Esophagus (tissue), 2 donors: ENCODE measurements at regions not wholly inside any gene's neighbourhood (a gene's known extent, or its start where the extent isn't known, plus 50 kb on each side); places are given as distances from the start of the nearest gene placed in this dataset.

Source experiments
- H3K27ac ChIP-seq, 2 donors: one replicate each; pipeline ENCODE4 v1.5.1; 2013; ENCODE audit warnings: low read depth in 2 of 2, mild to moderate bottlenecking in 2 of 2, inconsistent platforms in 1 of 2, low read length in 1 of 2, moderate library complexity in 1 of 2
- H3K27me3 ChIP-seq, 2 donors: one replicate each; pipeline ENCODE4 v1.6.1; 2013; ENCODE audit warnings: low read length in 2 of 2, control low read depth in 1 of 2, mild to moderate bottlenecking in 1 of 2; ENCODE audit not compliant: insufficient read depth in 2 of 2, control insufficient read depth in 1 of 2
- H3K36me3 ChIP-seq, 2 donors: one replicate each; pipeline ENCODE4 v1.6.1; 2013; ENCODE audit warnings: low read length in 1 of 2; ENCODE audit not compliant: control insufficient read depth in 2 of 2, insufficient read depth in 2 of 2
- H3K4me1 ChIP-seq, 2 donors: one replicate each; pipeline ENCODE4 v1.6.1; 2013; ENCODE audit warnings: low read length in 1 of 2; ENCODE audit not compliant: control insufficient read depth in 2 of 2, insufficient read depth in 2 of 2
- H3K4me3 ChIP-seq, 2 donors: one replicate each; pipeline ENCODE4 v1.5.1; 2013; ENCODE audit warnings: low read length in 2 of 2, mild to moderate bottlenecking in 2 of 2, low read depth in 1 of 2, moderate library complexity in 1 of 2
- H3K9me3 ChIP-seq, 2 donors: one replicate each; pipeline ENCODE4 v1.6.1; 2013; ENCODE audit warnings: mild to moderate bottlenecking in 2 of 2, low read depth in 1 of 2, low read length in 1 of 2, moderate library complexity in 1 of 2; ENCODE audit not compliant: control insufficient read depth in 2 of 2, insufficient read depth in 1 of 2
- WGBS, 2 donors: extraction: QIAGEN DNeasy Blood & Tissue Kit; methylation state at CpG; one replicate each; pipeline ENCODE4 v1.1.7; 2013; 5-methylcytosine and 5-hydroxymethylcytosine counted together
- donor health status: healthy with polysubstance abuse.
- donor health status: Bipolar disorder and iron deficiency.

DNA sequence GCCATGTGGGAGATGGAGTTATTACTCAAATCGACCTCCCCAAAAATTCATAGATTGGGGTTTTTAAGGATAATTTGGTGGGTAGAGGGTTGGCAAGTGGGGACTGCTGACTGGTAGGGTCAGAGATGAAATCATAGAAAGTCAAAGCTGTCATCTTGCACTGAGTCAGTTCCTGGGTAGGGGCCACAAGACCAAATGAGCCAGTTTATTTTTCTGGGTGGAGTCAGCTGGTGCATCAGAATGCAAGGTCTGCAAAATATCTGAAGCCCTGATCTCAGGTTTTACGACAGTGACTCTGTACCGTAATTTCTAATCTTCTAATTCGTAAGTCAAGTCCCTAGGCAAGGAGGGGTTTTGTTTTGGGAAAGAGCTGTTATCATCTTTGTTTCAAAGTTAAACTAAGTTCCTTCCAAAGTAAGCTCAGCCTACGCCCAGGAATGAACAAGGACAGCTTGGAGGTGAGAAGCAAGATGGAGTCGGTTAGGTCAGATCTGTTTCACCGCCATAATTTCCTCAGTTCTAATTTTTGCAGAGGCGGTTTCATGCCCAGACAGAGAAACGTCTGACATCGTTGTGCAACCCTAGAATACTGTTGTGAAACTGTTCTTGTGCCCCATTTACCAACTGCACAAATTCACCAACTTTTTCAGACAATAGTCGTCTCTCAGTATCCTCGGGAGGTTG lies 104.5 kb upstream of the SFSWAP start:
- H3K27ac ChIP-seq: no peak overlapping the region
- no peaks in the 10 kb centered on the region for H3K27me3 ChIP-seq
- H3K4me3 ChIP-seq: no peak overlapping the region
- no peaks in the 10 kb centered on the region for H3K36me3 ChIP-seq
- WGBS, 2 donors: 75 to 81% methylated on average over 12 of the region's 12 CpGs
- no peaks in the 10 kb centered on the region for H3K4me1 ChIP-seq
- no peaks in the 10 kb centered on the region for H3K9me3 ChIP-seq

DNA sequence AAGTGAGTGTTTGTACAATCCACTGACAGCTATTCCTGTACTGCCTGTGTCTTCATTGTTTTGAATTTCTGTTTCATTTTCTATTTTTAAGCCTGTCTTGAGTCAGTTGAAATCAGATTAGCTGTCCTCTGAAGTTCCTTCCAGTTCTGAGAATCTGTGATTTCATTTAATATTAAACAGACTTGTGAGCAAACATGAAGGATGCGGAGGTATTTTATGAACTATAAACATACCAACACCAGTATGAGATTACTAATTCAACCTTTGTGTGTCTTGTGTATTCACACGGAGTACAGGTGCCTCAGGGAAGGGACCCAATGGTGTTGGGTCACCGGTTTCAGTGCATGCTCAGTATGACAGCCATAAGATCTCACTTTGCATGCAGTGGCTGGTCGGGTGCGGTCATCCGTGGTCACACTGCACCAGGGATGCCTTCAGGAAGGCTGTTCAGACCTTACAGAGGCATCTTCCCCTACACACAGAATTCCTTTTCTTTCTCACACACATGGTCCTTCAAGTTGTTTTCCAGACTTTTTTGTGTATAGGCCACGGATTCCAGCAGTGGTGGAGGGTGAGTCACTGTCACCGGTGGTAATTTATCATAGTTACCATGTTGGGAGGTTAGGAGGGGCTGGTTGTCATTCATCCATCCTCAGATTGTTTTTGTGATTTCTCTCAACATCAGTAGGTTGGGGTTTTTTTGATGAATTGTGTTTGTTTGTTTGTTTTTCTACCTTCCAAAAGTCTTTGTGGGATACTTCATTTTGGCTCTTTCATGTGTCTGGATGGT lies 103.0 kb upstream of the SFSWAP start:
- H3K4me3 ChIP-seq: no peak overlapping the region
- H3K36me3 ChIP-seq: no peaks in the 10 kb centered on the region
- no peak overlapping the region for H3K27ac ChIP-seq
- no peaks in the 10 kb centered on the region for H3K4me1 ChIP-seq
- 61 to 67% methylated on average over 8 of the region's 8 CpGs for WGBS, 2 donors
- no peaks in the 10 kb centered on the region for H3K27me3 ChIP-seq
- no peaks in the 10 kb centered on the region for H3K9me3 ChIP-seq

DNA sequence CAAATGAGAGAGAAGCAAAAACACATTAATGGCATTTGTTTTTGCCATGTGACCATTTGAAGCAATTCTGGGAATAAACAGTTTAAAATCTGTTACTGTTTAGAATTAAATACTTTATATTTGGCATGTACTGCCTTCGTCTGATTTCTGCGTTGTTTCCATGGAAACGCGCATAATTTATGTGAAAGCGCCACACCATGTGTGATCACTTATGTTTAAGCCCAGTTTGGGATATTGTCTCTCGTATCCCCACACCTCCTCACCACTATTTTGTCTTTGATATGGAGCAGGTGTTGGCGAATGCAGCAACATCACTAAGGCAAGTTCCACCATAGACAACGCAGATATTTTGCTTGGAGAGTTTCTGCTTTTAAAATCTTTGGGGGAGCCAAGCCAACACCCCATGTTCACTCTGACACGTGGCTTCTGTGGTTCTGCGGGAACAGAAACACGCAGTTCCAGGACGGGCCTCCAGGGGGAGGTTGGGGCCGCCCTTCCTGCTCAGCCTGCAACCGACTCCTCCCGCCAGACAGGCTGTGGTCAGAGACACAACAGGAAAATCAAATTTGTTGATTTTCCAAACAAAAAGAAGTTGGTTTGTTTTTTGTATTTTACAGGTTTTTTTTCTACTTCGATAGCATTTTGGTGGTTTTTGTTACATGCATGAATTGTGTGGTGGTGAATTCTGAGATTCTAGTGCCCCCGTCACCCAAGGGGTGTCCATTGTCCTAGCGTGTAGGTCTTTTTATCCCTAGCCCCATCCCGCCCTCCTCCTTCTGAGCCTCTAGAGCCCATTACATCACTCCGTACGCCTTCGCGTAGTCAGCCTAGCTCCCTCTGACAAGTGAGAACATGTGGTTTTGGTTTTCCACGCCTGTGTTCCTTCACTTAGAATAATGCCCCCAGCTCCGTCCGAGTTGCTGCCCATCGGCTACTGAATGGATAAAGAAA lies 101.9 kb upstream of the SFSWAP start:
- H3K27ac ChIP-seq: no peak overlapping the region
- H3K27me3 ChIP-seq: no peaks in the 10 kb centered on the region
- no peak overlapping the region for H3K4me3 ChIP-seq
- no peaks in the 10 kb centered on the region for H3K4me1 ChIP-seq
- 30 to 35% methylated on average over 27 of the region's 27 CpGs for WGBS, 2 donors
- H3K36me3 ChIP-seq: no peaks in the 10 kb centered on the region
- H3K9me3 ChIP-seq: no peaks in the 10 kb centered on the region

DNA sequence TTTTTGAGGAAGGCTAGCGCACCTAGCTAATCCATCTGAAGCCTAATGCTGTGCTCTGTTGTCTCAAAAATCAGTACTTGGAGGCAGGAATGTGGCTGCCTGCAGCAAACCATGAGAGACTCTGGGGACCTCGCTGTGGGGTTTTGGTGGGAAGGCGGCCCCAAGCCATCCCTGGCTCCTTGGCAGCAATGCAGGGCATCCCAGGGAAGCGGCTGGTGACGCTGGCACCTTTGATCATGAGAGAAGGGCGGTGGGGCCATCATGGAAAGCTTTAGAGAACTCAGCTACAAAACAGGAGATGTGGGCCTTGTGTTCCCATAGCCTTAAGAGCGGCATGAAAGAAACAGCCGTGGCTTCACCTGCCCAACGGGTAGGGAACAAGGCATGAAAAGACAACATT lies 101.1 kb upstream of the SFSWAP start:
- no peak overlapping the region for H3K4me3 ChIP-seq
- no peak overlapping the region for H3K27ac ChIP-seq
- WGBS, 2 donors: 92% methylated on average over 9 of the region's 9 CpGs
- H3K4me1 ChIP-seq: no peaks in the 10 kb centered on the region
- no peaks in the 10 kb centered on the region for H3K27me3 ChIP-seq
- no peaks in the 10 kb centered on the region for H3K9me3 ChIP-seq
- H3K36me3 ChIP-seq: no peaks in the 10 kb centered on the region

DNA sequence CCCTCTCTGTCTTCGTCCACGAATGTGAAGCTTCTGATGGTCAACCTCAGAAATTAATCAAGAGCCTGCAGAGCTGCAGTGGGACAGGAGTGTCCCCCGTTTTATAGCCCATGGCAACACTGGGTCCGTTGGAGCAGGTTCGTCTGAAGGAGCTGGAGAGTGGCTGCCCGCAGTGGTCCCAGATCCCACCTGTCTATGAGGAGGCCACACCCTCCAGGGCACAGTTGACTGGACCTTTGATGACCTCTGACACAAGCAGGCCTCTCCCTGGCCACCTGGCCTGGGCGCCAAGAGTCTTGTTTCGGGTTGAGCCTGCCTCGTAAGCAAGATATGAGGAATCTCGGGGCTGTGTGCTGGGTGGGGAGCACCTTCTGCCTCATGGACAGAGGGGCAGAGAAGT lies 100.7 kb upstream of the SFSWAP start:
- no peak overlapping the region for H3K27ac ChIP-seq
- H3K4me3 ChIP-seq: no peak overlapping the region
- H3K27me3 ChIP-seq: no peaks in the 10 kb centered on the region
- no peaks in the 10 kb centered on the region for H3K36me3 ChIP-seq
- no peaks in the 10 kb centered on the region for H3K9me3 ChIP-seq
- WGBS, 2 donors: 86 to 90% methylated on average over 10 of the region's 10 CpGs
- no peaks in the 10 kb centered on the region for H3K4me1 ChIP-seq

DNA sequence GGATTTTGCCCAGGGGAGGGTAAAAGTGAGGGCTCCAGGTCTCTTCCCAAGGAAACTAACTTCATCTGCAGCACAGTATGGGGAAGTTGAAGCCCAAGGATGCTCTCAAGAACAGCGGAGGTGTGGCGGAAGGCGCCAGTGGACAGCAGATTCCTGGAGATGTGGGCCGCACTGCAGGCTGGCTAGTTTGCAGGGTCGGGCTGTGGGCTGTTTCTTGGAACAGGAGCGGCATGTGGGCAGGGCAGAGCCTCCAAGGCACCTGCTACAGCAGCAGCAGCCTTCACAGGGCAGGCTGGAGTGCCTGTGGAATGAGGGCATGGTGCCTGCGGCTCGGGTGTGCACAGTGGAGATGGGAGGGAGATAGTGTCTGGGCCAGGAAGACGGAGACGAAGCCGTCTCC lies 100.0 kb upstream of the SFSWAP start:
- Histone ChIP-seq H3K36me3 (no peaks in the 10 kb centered on the region), H3K27me3 (no peaks in the 10 kb centered on the region), H3K4me1 (no peaks in the 10 kb centered on the region), H3K9me3 (no peaks in the 10 kb centered on the region), H3K4me3 (no peak overlapping the region), H3K27ac (no peak overlapping the region)
- 76 to 84% methylated on average over 11 of the region's 11 CpGs for WGBS, 2 donors

DNA sequence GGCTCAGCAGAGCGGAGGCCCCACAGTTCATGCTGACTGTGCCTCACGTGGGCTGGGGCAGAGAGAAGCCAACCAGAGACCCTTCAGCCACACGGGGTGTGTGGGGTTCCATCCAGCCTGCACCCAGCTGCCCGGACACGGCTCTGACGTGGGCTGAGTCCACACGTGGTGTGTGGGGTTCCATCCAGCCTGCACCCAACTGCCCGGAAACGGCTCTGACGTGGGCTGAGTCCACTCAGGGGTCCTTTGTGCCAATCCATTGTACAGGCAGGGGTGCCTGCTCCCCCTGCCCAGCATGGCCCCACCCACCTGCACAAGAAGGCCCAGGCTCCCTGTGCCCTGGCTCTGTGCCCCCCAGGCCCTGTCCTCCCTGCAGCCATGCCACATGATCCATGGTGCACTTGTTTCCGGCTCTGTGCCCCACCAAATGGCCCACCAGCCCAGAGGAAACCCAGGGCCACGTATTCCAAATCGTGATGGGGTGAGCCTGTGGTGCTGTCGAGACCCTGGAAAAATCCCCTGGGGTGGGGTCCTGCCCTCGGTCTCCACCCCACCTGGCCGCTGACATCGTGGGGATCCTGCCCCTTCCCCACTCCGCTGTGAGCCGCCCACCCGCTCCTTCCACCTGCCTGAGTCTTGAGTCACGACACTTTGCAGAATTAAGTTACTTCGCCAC lies 99.3 kb upstream of the SFSWAP start:
- no peaks in the 10 kb centered on the region for H3K27me3 ChIP-seq
- no peaks in the 10 kb centered on the region for H3K4me1 ChIP-seq
- H3K36me3 ChIP-seq: no peaks in the 10 kb centered on the region
- WGBS, 2 donors: 83 to 87% methylated on average over 22 of the region's 22 CpGs
- H3K9me3 ChIP-seq: no peaks in the 10 kb centered on the region
- H3K27ac ChIP-seq: no peak overlapping the region
- no peak overlapping the region for H3K4me3 ChIP-seq

DNA sequence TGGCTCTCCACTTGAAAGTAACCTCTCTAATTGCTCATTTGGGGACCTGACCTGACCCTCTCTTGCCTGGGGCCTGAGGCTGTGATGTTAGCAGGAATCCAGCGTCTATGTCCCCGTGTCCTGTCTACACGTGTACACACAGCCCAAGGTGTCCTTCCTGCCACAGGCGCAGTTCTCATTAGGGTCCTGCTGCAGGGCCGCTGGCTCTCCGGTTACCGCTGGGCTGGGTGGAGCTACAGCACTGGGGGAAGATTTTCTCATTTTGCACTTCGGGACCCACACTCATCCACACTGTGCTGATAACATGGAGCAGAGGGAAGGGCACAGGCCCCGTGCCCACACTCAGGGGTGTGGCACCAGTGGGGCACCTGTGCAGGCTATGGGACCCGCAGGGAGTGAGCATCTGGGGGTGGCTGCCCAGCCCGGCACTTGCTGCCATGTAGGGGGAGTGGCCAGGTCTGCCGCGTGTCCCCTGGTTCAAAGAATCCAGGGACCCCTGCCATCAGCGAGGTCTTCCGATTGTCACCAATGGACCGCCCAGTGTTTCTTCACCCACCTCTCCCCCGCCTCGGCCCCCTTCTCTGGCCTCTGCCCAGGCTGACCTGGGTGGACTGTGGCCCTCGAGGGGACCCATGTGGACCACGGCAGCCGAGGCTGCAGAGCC lies 98.7 kb upstream of the SFSWAP start:
- 83 to 89% methylated on average over 20 to 21 of the region's 21 CpGs for WGBS, 2 donors
- H3K4me1 ChIP-seq: no peaks in the 10 kb centered on the region
- no peaks in the 10 kb centered on the region for H3K27me3 ChIP-seq
- no peaks in the 10 kb centered on the region for H3K36me3 ChIP-seq
- no peak overlapping the region for H3K4me3 ChIP-seq
- H3K27ac ChIP-seq: no peak overlapping the region
- H3K9me3 ChIP-seq: no peaks in the 10 kb centered on the region

DNA sequence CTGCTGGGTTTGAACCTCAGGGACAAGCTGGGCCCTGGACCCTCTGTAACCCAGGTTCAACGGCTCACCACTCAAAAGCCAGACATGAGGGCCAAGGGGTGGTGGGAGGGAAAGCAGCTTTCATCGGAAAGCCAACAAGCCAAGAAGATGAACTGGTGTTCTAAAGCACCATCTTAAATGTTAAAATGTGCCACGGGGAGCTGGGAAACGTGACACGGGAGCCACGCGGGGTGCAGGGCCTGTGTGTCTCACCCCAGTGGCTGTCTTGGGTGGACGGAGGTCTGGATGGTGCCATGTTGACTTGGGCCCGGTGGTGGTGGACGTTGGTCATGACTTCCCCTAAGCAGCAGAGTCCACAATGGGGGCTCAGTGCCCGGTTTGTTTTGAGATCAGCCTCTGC lies 97.7 kb upstream of the SFSWAP start:
- Histone ChIP-seq H3K4me1 (no peaks in the 10 kb centered on the region), H3K36me3 (no peaks in the 10 kb centered on the region), H3K27ac (no peak overlapping the region), H3K4me3 (no peak overlapping the region), H3K27me3 (no peaks in the 10 kb centered on the region), H3K9me3 (no peaks in the 10 kb centered on the region)
- WGBS, 2 donors: 76 to 81% methylated on average over 11 of the region's 11 CpGs
